ENCODE measurements at regions not wholly inside any gene's neighbourhood (a gene's known extent, or its start where the extent isn't known, plus 50 kb on each side); places are given as distances from the start of the nearest gene placed in this dataset.

DNA sequence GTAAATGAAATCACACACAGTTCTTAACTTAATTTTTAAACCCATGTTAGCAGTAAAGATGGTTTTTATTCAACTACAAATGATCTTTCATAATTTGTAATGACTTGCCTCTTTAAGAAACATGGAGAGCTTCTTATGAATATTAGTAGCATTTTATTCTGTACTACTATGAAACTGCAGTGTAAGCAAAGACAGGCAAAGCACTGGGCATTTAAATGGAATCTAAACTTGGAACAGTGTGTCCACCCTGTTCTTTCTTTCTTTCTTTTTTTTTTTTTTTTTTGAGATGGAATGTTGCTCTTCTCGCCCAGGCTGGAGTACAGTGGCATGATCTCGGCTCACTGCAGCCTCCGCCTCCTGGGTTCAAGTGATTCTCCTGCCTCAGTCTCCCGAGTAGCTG lies 740.4 kb upstream of the IGFBP3 start:
- TF ChIP-seq, protein P1, sequence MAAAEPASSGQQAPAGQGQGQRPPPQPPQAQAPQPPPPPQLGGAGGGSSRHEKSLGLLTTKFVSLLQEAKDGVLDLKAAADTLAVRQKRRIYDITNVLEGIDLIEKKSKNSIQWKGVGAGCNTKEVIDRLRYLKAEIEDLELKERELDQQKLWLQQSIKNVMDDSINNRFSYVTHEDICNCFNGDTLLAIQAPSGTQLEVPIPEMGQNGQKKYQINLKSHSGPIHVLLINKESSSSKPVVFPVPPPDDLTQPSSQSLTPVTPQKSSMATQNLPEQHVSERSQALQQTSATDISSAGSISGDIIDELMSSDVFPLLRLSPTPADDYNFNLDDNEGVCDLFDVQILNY (CRISPR knock-in tag; IDR thresholded peaks at IDR 0.05) = no peak
- TF ChIP-seq, protein P2, sequence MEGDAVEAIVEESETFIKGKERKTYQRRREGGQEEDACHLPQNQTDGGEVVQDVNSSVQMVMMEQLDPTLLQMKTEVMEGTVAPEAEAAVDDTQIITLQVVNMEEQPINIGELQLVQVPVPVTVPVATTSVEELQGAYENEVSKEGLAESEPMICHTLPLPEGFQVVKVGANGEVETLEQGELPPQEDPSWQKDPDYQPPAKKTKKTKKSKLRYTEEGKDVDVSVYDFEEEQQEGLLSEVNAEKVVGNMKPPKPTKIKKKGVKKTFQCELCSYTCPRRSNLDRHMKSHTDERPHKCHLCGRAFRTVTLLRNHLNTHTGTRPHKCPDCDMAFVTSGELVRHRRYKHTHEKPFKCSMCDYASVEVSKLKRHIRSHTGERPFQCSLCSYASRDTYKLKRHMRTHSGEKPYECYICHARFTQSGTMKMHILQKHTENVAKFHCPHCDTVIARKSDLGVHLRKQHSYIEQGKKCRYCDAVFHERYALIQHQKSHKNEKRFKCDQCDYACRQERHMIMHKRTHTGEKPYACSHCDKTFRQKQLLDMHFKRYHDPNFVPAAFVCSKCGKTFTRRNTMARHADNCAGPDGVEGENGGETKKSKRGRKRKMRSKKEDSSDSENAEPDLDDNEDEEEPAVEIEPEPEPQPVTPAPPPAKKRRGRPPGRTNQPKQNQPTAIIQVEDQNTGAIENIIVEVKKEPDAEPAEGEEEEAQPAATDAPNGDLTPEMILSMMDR (IDR thresholded peaks at IDR 0.05) = no peak
- no peak for TF ChIP-seq SP1 (CRISPR knock-in tag; conservative IDR thresholded peaks at IDR 0.05)
